OCI-LY7 (cell line): ENCODE measurements at regions not wholly inside any gene's neighbourhood (a gene's known extent, or its start where the extent isn't known, plus 50 kb on each side); places are given as distances from the start of the nearest gene placed in this dataset.
"Not testable (repeated sequence)": the region's sequence is repeated elsewhere in the genome, so short reads cannot be mapped to it uniquely, and the experiment has no call there.

Experiments used
- BruUV-seq: library from RNA; stranded (reverse); fragments of 400-500 nt; replicated peaks from 2 replicates; lab custom pipeline; 2021; lab: Mats Ljungman, UMichigan
- CTCF ChIA-PET: fragments of 300-600 bp; sonication (Branson Sonifier 250); formaldehyde crosslinking; loops from one replicate; lab custom pipeline; 2022; ENCODE audit warnings: antibody characterized with exemption; ENCODE audit not compliant: unreplicated experiment; lab: Charles Lee
- POLR2A ChIA-PET: fragments of 300-600 bp; sonication (Branson Sonifier 250); formaldehyde crosslinking; loops from one replicate; lab custom pipeline; 2022; ENCODE audit warnings: antibody characterized with exemption; lab: Charles Lee
- DNase-seq: peaks from one replicate; pipeline ENCODE4 v3.0.0-alpha.2; 2015; ENCODE audit warnings: low spot score
- H2AFZ ChIP-seq: fragments of 200-600 bp; sonication (generic), shearing (Covaris generic); 2 replicates; pipeline ENCODE4 v1.6.1; 2014; ENCODE audit warnings: mild to moderate bottlenecking, antibody characterized with exemption, low read length, moderate library complexity
- H3K27ac ChIP-seq: fragments of 200-600 bp; sonication (generic); 2 replicates; pipeline ENCODE4 v1.5.1; 2014; ENCODE audit warnings: mixed run types, low read depth, mild to moderate bottlenecking, moderate library complexity, low read length, inconsistent platforms; ENCODE audit not compliant: poor library complexity, severe bottlenecking
- H3K36me3 ChIP-seq: fragments of 200-600 bp; sonication (generic); 2 replicates; pipeline ENCODE4 v1.6.1; 2014; ENCODE audit warnings: mild to moderate bottlenecking, antibody characterized with exemption, low read length, moderate library complexity, mixed read lengths; ENCODE audit not compliant: insufficient read depth
- H3K4me1 ChIP-seq: fragments of 200-600 bp; sonication (generic); 2 replicates; pipeline ENCODE4 v1.5.1; 2014; ENCODE audit warnings: mild to moderate bottlenecking, low read length; ENCODE audit not compliant: insufficient read depth, poor library complexity, severe bottlenecking
- H3K4me2 ChIP-seq: fragments of 200-600 bp; sonication (generic); 2 replicates; pipeline ENCODE4 v1.6.1; 2014; ENCODE audit warnings: mild to moderate bottlenecking, low read length
- H3K4me3 ChIP-seq: fragments of 200-600 bp; sonication (generic); 2 replicates; pipeline ENCODE4 v1.5.1; 2014; ENCODE audit warnings: mild to moderate bottlenecking, low read depth, low read length; ENCODE audit not compliant: poor library complexity, severe bottlenecking
- H3K79me2 ChIP-seq: fragments of 200-600 bp; sonication (generic); 2 replicates; pipeline ENCODE4 v1.6.1; 2016; ENCODE audit warnings: low read depth, mild to moderate bottlenecking, low read length, moderate library complexity, mixed read lengths; ENCODE audit not compliant: insufficient read depth
- H3K9me2 ChIP-seq: fragments of 200-600 bp; sonication (generic); 2 replicates; pipeline ENCODE4 v1.6.1; 2016; ENCODE audit warnings: mild to moderate bottlenecking, low read length, mixed read lengths; ENCODE audit not compliant: insufficient read depth
- H3K9me3 ChIP-seq: fragments of 200-600 bp; sonication (generic); 2 replicates; pipeline ENCODE4 v1.6.1; 2014; ENCODE audit warnings: mild to moderate bottlenecking, mixed run types, low read length, mixed read lengths
- H4K20me1 ChIP-seq: fragments of 200-600 bp; sonication (generic); 2 replicates; pipeline ENCODE4 v1.6.1; 2014; ENCODE audit warnings: mild to moderate bottlenecking, antibody characterized with exemption, low read length, moderate library complexity, mixed read lengths; ENCODE audit not compliant: insufficient read depth
- EZH2phosphoT487 ChIP-seq: fragments of 200-600 bp; sonication (generic); IDR thresholded peaks from 2 replicates; pipeline ENCODE4 v1.6.1; 2018; ENCODE audit warnings: low read depth, borderline replicate concordance, mild to moderate bottlenecking, mixed run types, antibody characterized with exemption, low read length, moderate library complexity, mixed read lengths
- intact Hi-C: fragments of 100-400 bp; cut with micrococcal nuclease; formaldehyde crosslinking; loops from one replicate; pipeline ENCODE4 v1.10.0; 2022; ENCODE audit not compliant: unreplicated experiment
- TF ChIP-seq, protein P1 (sequence below): fragments of 200-600 bp; sonication (generic); conservative IDR thresholded peaks from 2 replicates; pipeline ENCODE4 v1.5.1; 2014; ENCODE audit warnings: mild to moderate bottlenecking, antibody characterized with exemption, low read length, moderate library complexity, mixed read lengths

DNA sequence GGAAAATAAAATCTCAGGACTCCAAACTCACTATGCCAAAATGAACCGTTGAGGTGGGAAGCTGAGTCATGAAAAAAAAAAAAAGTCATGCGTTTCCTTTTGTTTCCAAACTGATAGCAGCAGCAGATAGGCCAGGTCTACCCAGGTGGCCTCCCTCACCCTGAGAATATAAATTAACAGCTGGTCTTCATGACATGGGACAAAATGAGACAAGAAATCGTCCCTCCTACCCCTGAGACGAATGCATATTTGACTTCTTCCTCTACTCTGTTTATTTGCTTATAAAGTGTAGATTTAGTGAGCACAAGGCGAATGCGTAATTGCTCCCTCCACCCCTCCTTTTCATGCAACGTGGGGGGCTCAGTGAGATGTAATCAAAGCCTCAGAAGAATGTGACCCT is 204.3 kb downstream of the TMEM121 start:
- H3K4me3 ChIP-seq, BruUV-seq, H3K4me2 ChIP-seq, H3K79me2 ChIP-seq, H4K20me1 ChIP-seq, H3K36me3 ChIP-seq, H2AFZ ChIP-seq, CTCF ChIA-PET, H3K27ac ChIP-seq, H3K9me3 ChIP-seq, H3K4me1 ChIP-seq, intact Hi-C loops, DNase-seq, H3K9me2 ChIP-seq: not testable (repeated sequence)
- POLR2A ChIA-PET, result interaction anchor here (0.7 kb wide), 1 partner anchor 211 kb away, joined by 3 read pairs; no protein-coding TSS in a partner anchor

DNA sequence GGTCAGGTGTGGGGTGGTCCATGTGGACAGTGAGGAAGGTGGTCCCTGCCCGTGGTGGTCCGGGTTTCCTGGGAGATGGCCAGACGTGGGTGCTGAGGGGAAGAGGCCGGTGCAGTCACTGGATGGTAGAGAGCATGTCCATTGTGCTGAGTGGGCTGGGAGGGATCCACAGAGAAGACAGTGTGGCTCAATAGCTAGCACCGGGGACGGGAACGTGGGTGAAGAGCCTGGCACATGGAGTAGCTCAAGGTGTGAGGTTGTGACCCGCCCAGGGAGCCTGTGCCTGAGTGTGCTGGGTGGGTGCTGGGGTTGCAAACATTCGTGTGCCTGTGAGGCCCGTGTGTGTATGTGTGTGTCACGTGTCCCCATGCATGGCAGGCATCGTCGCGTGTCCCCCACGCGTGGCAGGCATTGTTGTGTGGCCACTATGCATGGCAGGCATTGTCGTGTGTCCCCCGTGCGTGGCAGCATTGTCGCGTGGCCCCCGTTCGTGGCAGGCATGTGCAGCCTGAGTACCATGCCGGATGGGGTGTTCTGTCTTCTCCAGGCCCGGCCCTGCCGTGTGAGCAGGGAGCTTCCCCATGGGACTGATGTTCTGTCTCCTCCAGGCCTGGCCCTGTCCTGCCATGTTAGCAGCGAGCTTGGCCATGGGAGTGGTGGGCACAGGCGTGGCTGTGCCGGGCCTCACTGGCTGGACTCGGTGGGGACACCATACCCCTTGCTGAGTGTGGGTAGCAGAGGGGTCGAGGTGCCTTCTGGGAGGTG is 205.0 kb downstream of the TMEM121 start:
- POLR2A ChIA-PET, result interaction anchor here (0.7 kb wide), 1 partner anchor 212 kb away, joined by 3 read pairs; no protein-coding TSS in a partner anchor
- H3K4me3 ChIP-seq, CTCF ChIA-PET, H3K4me1 ChIP-seq, BruUV-seq, intact Hi-C loops, H2AFZ ChIP-seq, H4K20me1 ChIP-seq, H3K79me2 ChIP-seq, H3K9me3 ChIP-seq, H3K36me3 ChIP-seq, H3K4me2 ChIP-seq, H3K9me2 ChIP-seq, H3K27ac ChIP-seq, DNase-seq: not testable (repeated sequence)

DNA sequence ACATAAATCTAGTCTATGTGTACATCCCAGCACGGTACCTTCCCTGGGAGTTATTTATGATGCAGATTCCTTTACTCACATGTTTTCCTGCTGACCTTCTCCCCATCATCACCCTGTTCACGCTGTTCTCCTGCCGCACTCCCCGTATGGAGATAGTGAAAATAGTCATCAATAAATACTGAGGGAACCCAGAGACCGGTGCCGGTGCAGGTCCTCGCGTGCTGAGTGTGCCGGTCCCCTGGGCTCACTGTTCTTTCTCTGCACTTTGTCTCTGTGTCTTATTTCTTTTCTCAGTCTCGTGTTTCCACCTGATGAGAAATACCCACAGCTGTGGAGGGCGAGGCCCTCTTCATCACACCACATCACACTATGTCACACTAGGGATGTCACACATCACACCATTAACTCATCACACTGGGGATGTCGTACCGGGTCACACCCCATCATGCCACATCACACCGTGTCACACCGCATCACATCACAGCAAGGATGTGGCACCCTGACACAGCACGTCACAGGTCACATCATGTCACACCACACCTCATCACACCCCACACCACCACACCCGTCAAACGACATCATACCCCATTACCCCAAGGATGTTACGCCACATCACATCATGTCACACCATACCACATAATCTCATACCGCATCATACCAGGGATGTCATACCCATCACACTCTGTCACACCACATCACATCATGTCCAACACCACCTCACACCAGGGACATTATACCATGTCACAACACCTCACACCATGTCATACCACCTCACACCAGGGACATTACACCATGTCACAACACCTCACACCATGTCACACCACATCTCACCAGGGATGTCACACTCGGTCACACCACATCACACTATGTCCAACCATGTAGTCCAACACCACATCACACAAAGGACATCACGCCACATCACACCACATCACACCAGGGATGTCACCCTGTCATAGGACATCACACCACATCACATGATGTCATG is 207.0 kb downstream of the TMEM121 start:
- Histone ChIP-seq H2AFZ (no peak overlapping the region), H3K4me3 (no peak overlapping the region), H4K20me1 (no peaks in the 10 kb centered on the region), H3K4me1 (peaks cover 6% of the 10 kb centered on the region), H3K9me3 (no peaks in the 10 kb centered on the region), H3K9me2 (no peaks in the 10 kb centered on the region), H3K79me2 (no peaks in the 10 kb centered on the region), H3K27ac (no peak overlapping the region), H3K36me3 (no peaks in the 10 kb centered on the region), H3K4me2 (no peak overlapping the region)
- CTCF ChIA-PET, result no interaction called here
- BruUV-seq, result no TSS peak
- DNase-seq, result no peak
- TF ChIP-seq, protein P1, sequence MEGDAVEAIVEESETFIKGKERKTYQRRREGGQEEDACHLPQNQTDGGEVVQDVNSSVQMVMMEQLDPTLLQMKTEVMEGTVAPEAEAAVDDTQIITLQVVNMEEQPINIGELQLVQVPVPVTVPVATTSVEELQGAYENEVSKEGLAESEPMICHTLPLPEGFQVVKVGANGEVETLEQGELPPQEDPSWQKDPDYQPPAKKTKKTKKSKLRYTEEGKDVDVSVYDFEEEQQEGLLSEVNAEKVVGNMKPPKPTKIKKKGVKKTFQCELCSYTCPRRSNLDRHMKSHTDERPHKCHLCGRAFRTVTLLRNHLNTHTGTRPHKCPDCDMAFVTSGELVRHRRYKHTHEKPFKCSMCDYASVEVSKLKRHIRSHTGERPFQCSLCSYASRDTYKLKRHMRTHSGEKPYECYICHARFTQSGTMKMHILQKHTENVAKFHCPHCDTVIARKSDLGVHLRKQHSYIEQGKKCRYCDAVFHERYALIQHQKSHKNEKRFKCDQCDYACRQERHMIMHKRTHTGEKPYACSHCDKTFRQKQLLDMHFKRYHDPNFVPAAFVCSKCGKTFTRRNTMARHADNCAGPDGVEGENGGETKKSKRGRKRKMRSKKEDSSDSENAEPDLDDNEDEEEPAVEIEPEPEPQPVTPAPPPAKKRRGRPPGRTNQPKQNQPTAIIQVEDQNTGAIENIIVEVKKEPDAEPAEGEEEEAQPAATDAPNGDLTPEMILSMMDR, result no peak
- TF ChIP-seq EZH2phosphoT487, result no peak
- intact Hi-C loops, result no loop called here
- POLR2A ChIA-PET, result no interaction called here

DNA sequence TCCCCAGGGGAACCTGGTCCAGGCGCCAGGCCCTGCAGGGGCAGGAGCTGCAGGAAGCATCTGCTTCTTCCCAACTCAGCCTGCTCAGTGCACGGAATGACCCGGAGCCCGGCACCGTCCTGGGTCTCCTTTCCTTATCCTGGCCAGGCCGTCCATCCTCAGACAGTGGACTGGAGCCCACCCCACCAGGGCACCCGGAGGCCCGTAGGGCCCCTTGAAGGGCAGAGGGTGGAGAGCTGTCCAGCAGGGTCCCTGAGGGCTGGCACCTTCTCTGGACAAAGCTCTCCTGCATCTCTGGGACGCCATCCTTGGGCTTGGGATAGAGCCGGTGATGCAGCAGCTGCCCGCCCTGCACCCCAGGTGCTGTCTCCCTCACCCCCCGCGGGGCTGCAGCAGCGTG is 207.9 kb downstream of the TMEM121 start:
- H2AFZ ChIP-seq, intact Hi-C loops, H3K9me3 ChIP-seq, H3K4me1 ChIP-seq, H3K9me2 ChIP-seq, H3K27ac ChIP-seq, H3K79me2 ChIP-seq, H3K4me2 ChIP-seq, H3K36me3 ChIP-seq, H4K20me1 ChIP-seq, DNase-seq, CTCF ChIA-PET, H3K4me3 ChIP-seq, BruUV-seq, POLR2A ChIA-PET: not testable (repeated sequence)

DNA sequence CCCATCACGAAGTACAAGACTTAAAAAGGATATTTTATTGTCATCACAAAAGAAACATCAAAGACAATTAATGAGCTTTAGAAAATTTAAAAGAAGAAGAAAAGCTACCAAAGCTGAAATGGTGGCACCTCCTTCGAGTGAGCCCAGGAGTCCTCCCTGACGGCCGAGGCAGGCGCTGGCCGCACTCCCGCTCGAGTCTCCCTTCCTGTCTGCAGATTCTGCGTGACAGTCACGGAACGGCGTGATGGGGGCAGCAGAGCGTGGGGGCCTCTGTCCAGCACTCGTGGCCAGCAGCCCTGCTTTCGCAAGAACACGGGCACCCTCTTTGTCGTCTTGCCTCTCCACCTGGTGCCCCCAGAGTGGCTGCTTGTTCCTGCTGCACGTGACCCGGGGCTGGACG is 209.9 kb downstream of the TMEM121 start:
- H3K9me2 ChIP-seq, H3K4me2 ChIP-seq, H3K27ac ChIP-seq, H3K4me1 ChIP-seq, POLR2A ChIA-PET, H2AFZ ChIP-seq, BruUV-seq, CTCF ChIA-PET, H3K9me3 ChIP-seq, H3K4me3 ChIP-seq, H3K36me3 ChIP-seq, H4K20me1 ChIP-seq, DNase-seq, H3K79me2 ChIP-seq, intact Hi-C loops: not testable (repeated sequence)
